GM12878 (cell line): ENCODE measurements at regions not wholly inside any gene's neighbourhood (a gene's known extent, or its start where the extent isn't known, plus 50 kb on each side); places are given as distances from the start of the nearest gene placed in this dataset.

ENCODE experiments used
- ATAC-seq: fragments of 200-7000 bp; cut with Tn5 transposase; 3 replicates; pipeline ENCODE4 v1.9.1; 2020; ENCODE audit warnings: mild to moderate bottlenecking, moderate library complexity
- BruUV-seq: library from RNA; stranded (reverse); fragments of 400-500 nt; replicated peaks from 2 replicates; lab custom pipeline; 2021; lab: Mats Ljungman, UMichigan
- CTCF ChIA-PET: fragments of 300-600 bp; sonication (Branson Sonifier 250); formaldehyde crosslinking; extraction: SDS; loops from one replicate; lab custom pipeline; 2021; ENCODE audit warnings: inconsistent platforms; lab: Yijun Ruan, JAX
- POLR2A ChIA-PET: fragments of 350-600 bp; formaldehyde crosslinking; extraction: SDS; loops from one replicate; lab custom pipeline; 2021; ENCODE audit warnings: inconsistent platforms; lab: Charles Lee
- RAD21 ChIA-PET: fragments of 300-600 bp; sonication (Branson Sonifier 250); formaldehyde crosslinking; loops from one replicate; lab custom pipeline; 2023; ENCODE audit warnings: antibody characterized with exemption; ENCODE audit not compliant: unreplicated experiment; lab: Charles Lee
- SMC1A ChIA-PET: fragments of 300-600 bp; sonication (Branson Sonifier 250); formaldehyde crosslinking; loops from one replicate; lab custom pipeline; 2023; ENCODE audit not compliant: unreplicated experiment, uncharacterized antibody; lab: Charles Lee
- DNase-seq: peaks from one replicate; pipeline ENCODE4 v3.0.0-alpha.2; 2011; ENCODE audit warnings: low read depth, low spot score
- FAIRE-seq: peaks from 3 replicates; lab custom pipeline; 2011; peaks lifted over from hg19 to GRCh38; lab: Jason Lieb, UNC
- H2AFZ ChIP-seq: 2 replicates; pipeline ENCODE4 v1.6.0; 2011; ENCODE audit warnings: low read depth, low read length, control low read depth; ENCODE audit not compliant: control insufficient read depth
- H3K27ac ChIP-seq: 2 replicates; pipeline ENCODE4 v1.5.1; 2011; ENCODE audit warnings: control low read depth; ENCODE audit not compliant: control insufficient read depth, insufficient read depth
- H3K27me3 ChIP-seq, 2 experiments: replicated peaks in 1 of 2; 2 replicates each; pipeline versions ENCODE4 v1.6.0 to v1.6.1; 2011; ENCODE audit warnings: low read length in 1 of 2; ENCODE audit not compliant: control insufficient read depth in 2 of 2, insufficient read depth in 2 of 2
- H3K36me3 ChIP-seq, 2 experiments: 2 replicates each; pipeline ENCODE4 v1.5.1; 2011; ENCODE audit warnings: low read length in 1 of 2; ENCODE audit not compliant: control insufficient read depth in 2 of 2, insufficient read depth in 2 of 2
- H3K4me1 ChIP-seq: 2 replicates; pipeline ENCODE4 v1.6.1; 2011; ENCODE audit warnings: mild to moderate bottlenecking, low read length, moderate library complexity, mixed read lengths; ENCODE audit not compliant: control insufficient read depth, insufficient read depth
- H3K4me2 ChIP-seq: 2 replicates; pipeline ENCODE4 v1.6.0; 2011; ENCODE audit warnings: control low read depth; ENCODE audit not compliant: control insufficient read depth, insufficient read depth
- H3K4me3 ChIP-seq: fragments of 200-600 bp; sonication (generic); 2 replicates; pipeline ENCODE4 v1.5.1; 2016
- H3K79me2 ChIP-seq: 2 replicates; pipeline ENCODE4 v1.6.0; 2011; ENCODE audit warnings: low read length; ENCODE audit not compliant: control insufficient read depth, insufficient read depth
- H3K9ac ChIP-seq: 2 replicates; pipeline ENCODE4 v1.8.0; 2011; ENCODE audit warnings: low read length, control low read depth, mixed read lengths; ENCODE audit not compliant: control insufficient read depth, insufficient read depth
- H3K9me3 ChIP-seq: replicated peaks from 3 replicates; pipeline ENCODE4 v1.5.1; 2011; ENCODE audit warnings: mild to moderate bottlenecking, low read length; ENCODE audit not compliant: control insufficient read depth, insufficient read depth
- H4K20me1 ChIP-seq: 2 replicates; pipeline ENCODE4 v1.6.0; 2011; ENCODE audit not compliant: control insufficient read depth, insufficient read depth
- CHD4 ChIP-seq: fragments of 200-600 bp; sonication (generic); IDR thresholded peaks from 2 replicates; pipeline ENCODE4 v1.6.1; 2016; ENCODE audit warnings: mild to moderate bottlenecking
- E2F8 ChIP-seq: fragments of 450-650 bp; IDR thresholded peaks from 2 replicates; pipeline ENCODE4 v1.6.1; 2018; ENCODE audit warnings: mild to moderate bottlenecking, low read depth, moderate library complexity; ENCODE audit not compliant: partially characterized antibody
- FOXK2 ChIP-seq: fragments of 450-650 bp; IDR thresholded peaks from 2 replicates; pipeline ENCODE4 v1.6.1; 2017; ENCODE audit warnings: mild to moderate bottlenecking, moderate library complexity
- HDGF ChIP-seq: fragments of 450-650 bp; IDR thresholded peaks from 2 replicates; pipeline ENCODE4 v1.6.1; 2016; ENCODE audit warnings: antibody characterized with exemption
- MAX ChIP-seq: IDR thresholded peaks from 2 replicates; pipeline ENCODE4 v1.6.1; 2012; ENCODE audit warnings: low read depth, low read length, improper control_type of control experiment
- MTA2 ChIP-seq: fragments of 450-650 bp; IDR thresholded peaks from 2 replicates; pipeline ENCODE4 v1.6.1; 2016; ENCODE audit warnings: low read depth, mild to moderate bottlenecking, moderate library complexity
- MYC ChIP-seq: IDR thresholded peaks from 2 replicates; pipeline ENCODE4 v1.6.1; 2011; ENCODE audit warnings: mild to moderate bottlenecking, low read length, moderate library complexity, inconsistent platforms; ENCODE audit not compliant: insufficient read depth, insufficient replicate concordance, insufficient read length, severe bottlenecking
- NFYB ChIP-seq: IDR thresholded peaks from 2 replicates; pipeline ENCODE4 v1.6.1; 2011; ENCODE audit warnings: low read depth, mild to moderate bottlenecking, low read length, improper control_type of control experiment, moderate library complexity; ENCODE audit not compliant: insufficient read depth
- PML ChIP-seq: IDR thresholded peaks from 2 replicates; pipeline ENCODE4 v1.6.1; 2012; ENCODE audit warnings: low read length, inconsistent platforms
- RB1 ChIP-seq: fragments of 450-650 bp; formaldehyde crosslinking; IDR thresholded peaks from 2 replicates; pipeline ENCODE4 v1.6.1; 2017; ENCODE audit warnings: mild to moderate bottlenecking, borderline replicate concordance
- RBBP5 ChIP-seq: fragments of 200-600 bp; sonication (generic); conservative IDR thresholded peaks from 2 replicates; pipeline ENCODE4 v1.6.1; 2016
- RFX5 ChIP-seq: IDR thresholded peaks from 2 replicates; pipeline ENCODE4 v1.6.1; 2011; ENCODE audit warnings: low read depth, low read length, improper control_type of control experiment
- SKIL ChIP-seq: fragments of 450-650 bp; IDR thresholded peaks from 2 replicates; pipeline ENCODE4 v1.6.1; 2017; ENCODE audit warnings: mild to moderate bottlenecking, low read depth, inconsistent platforms; ENCODE audit not compliant: poor library complexity, severe bottlenecking
- SMC3 ChIP-seq: IDR thresholded peaks from 2 replicates; pipeline ENCODE4 v1.6.1; 2011; ENCODE audit warnings: low read length, improper control_type of control experiment, borderline replicate concordance
- SREBF2 ChIP-seq: IDR thresholded peaks from 2 replicates; pipeline ENCODE4 v1.6.1; 2012; ENCODE audit warnings: mild to moderate bottlenecking, low read length
- TCF12 ChIP-seq: IDR thresholded peaks from 2 replicates; pipeline ENCODE4 v1.6.1; 2011; ENCODE audit warnings: low read depth, mild to moderate bottlenecking, low read length
- WRNIP1 ChIP-seq: IDR thresholded peaks from 2 replicates; pipeline ENCODE4 v1.6.1; 2011; ENCODE audit warnings: low read depth, low read length, improper control_type of control experiment, borderline replicate concordance
- ZBTB4 ChIP-seq: fragments of 450-650 bp; formaldehyde crosslinking; IDR thresholded peaks from 2 replicates; pipeline ENCODE4 v1.4.0; 2022; ENCODE audit warnings: mild to moderate bottlenecking, moderate library complexity
- ZNF274 ChIP-seq: IDR thresholded peaks from one replicate; pipeline ENCODE4 v1.8.0; 2011; ENCODE audit not compliant: insufficient read length, insufficient read depth
- WGBS: methylation state at CpG from one replicate; pipeline ENCODE4 v1.1.6; 2016; ENCODE audit warnings: low lambda C conversion rate; ENCODE audit not compliant: insufficient replicate concordance, insufficient coverage; ENCODE audit errors: missing lambda C conversion rate; 5-methylcytosine and 5-hydroxymethylcytosine counted together
- in situ Hi-C: fragments of 300-500 bp; cut with MboI; formaldehyde crosslinking; loops from 9 replicates; pipeline ENCODE4 v1.14.3; 2018; ENCODE audit warnings: mixed read lengths
- intact Hi-C: fragments of 100-400 bp; cut with micrococcal nuclease; formaldehyde crosslinking; loops from one replicate; pipeline ENCODE4 v1.14.2; 2022; ENCODE audit not compliant: unreplicated experiment

GRCh38 chr4:98199247-98199646 is 56.0 kb upstream of the STPG2 start:
- SMC1A ChIA-PET: no interaction called here
- no peak overlapping the region for H3K27ac ChIP-seq
- no peak overlapping the region for H3K4me2 ChIP-seq
- no peaks in the 10 kb centered on the region for H4K20me1 ChIP-seq
- no peaks in the 10 kb centered on the region for H3K36me3 ChIP-seq
- no peak for FAIRE-seq
- POLR2A ChIA-PET: no interaction called here
- in situ Hi-C loops: no loop called here
- WGBS: 99% methylated on average over 4 of the region's 4 CpGs
- DNase-seq: no peak
- H3K79me2 ChIP-seq: no peaks in the 10 kb centered on the region
- H3K4me1 ChIP-seq: peaks cover 14% of the 10 kb centered on the region
- CTCF ChIA-PET: no interaction called here
- intact Hi-C loops: no loop called here
- BruUV-seq: no TSS peak
- no peak overlapping the region for H2AFZ ChIP-seq
- no peak overlapping the region for H3K4me3 ChIP-seq
- H3K27me3 ChIP-seq: no peaks in the 10 kb centered on the region
- no peak overlapping the region for H3K9ac ChIP-seq
- RAD21 ChIA-PET: no interaction called here
- peaks cover 5% of the 10 kb centered on the region for H3K9me3 ChIP-seq
- no peak for ATAC-seq
- no peak for TF ChIP-seq PML
- no peak for TF ChIP-seq E2F8
- TF ChIP-seq MYC: no peak
- TF ChIP-seq MAX: no peak
- no peak for TF ChIP-seq MTA2
- no peak for TF ChIP-seq HDGF
- TF ChIP-seq SMC3: no peak
- no peak for TF ChIP-seq TCF12
- TF ChIP-seq SREBF2: no peak
- no peak for TF ChIP-seq FOXK2
- TF ChIP-seq CHD4: no peak
- no peak for TF ChIP-seq ZBTB4 (CRISPR knock-in tag)
- TF ChIP-seq ZNF274: no peak
- no peak for TF ChIP-seq RB1
- TF ChIP-seq WRNIP1: no peak
- no peak for TF ChIP-seq RBBP5
- TF ChIP-seq SKIL: no peak
- TF ChIP-seq NFYB: no peak
- TF ChIP-seq RFX5: no peak
